Upper lobe of right lung (tissue), 1 donor: ENCODE measurements at regions not wholly inside any gene's neighbourhood (a gene's known extent, or its start where the extent isn't known, plus 50 kb on each side); places are given as distances from the start of the nearest gene placed in this dataset.

Experiments used
- ATAC-seq: fragments of 200-7000 bp; cut with Tn5 transposase; one replicate; pipeline ENCODE4 v1.9.1; 2020; ENCODE audit warnings: mild to moderate bottlenecking, moderate library complexity
- DNase-seq: peaks from one replicate; pipeline ENCODE4 v3.0.0-alpha.2; 2020
- H3K27ac ChIP-seq: fragments of 200-600 bp; one replicate; pipeline ENCODE4 v1.8.0; 2022
- H3K27me3 ChIP-seq: fragments of 200-600 bp; one replicate; pipeline ENCODE4 v1.8.0; 2022; ENCODE audit warnings: mild to moderate bottlenecking
- H3K36me3 ChIP-seq: fragments of 200-600 bp; one replicate; pipeline ENCODE4 v1.8.0; 2022
- H3K4me1 ChIP-seq: fragments of 200-600 bp; one replicate; pipeline ENCODE4 v1.8.0; 2022
- H3K4me3 ChIP-seq: fragments of 200-600 bp; one replicate; pipeline ENCODE4 v1.8.0; 2022; ENCODE audit warnings: mild to moderate bottlenecking
- H3K9me3 ChIP-seq: fragments of 200-600 bp; one replicate; pipeline ENCODE4 v1.8.0; 2022
- CTCF ChIP-seq: fragments of 200-600 bp; IDR thresholded peaks from one replicate; pipeline ENCODE4 v1.8.0; 2022; ENCODE audit warnings: antibody characterized with exemption
- intact Hi-C: fragments of 100-400 bp; cut with DNase I; formaldehyde crosslinking; loops from one replicate; pipeline ENCODE4 v1.11.0; 2022
- donor health status: DM: no; HTN: yes; CAD: no; lungs with severe emphysema.

GRCh38 chr1:55339681-55340080, 124.5 kb upstream of the USP24 start:
- ATAC-seq, result no peak
- intact Hi-C loops, result no loop called here
- no peaks in the 10 kb centered on the region for H3K9me3 ChIP-seq
- DNase-seq, result no peak
- H3K27ac ChIP-seq, result no peak overlapping the region
- H3K4me3 ChIP-seq, result no peak overlapping the region
- no peak for TF ChIP-seq CTCF
- H3K4me1 ChIP-seq, result no peaks in the 10 kb centered on the region
- no peaks in the 10 kb centered on the region for H3K27me3 ChIP-seq
- H3K36me3 ChIP-seq, result no peaks in the 10 kb centered on the region

- H3K27ac ChIP-seq, result no peak overlapping the region
- no peaks in the 10 kb centered on the region for H3K9me3 ChIP-seq
- no peaks in the 10 kb centered on the region for H3K4me1 ChIP-seq
- DNase-seq (no peak), ATAC-seq (no peak)
- intact Hi-C loops, result no loop called here
- H3K4me3 ChIP-seq, result no peak overlapping the region
- H3K36me3 ChIP-seq, result no peaks in the 10 kb centered on the region
- no peak for TF ChIP-seq CTCF
- no peaks in the 10 kb centered on the region for H3K27me3 ChIP-seq
Measured at GRCh38 chr1:55338448-55338820, 123.3 kb upstream of the USP24 start.

- no peak for DNase-seq
- no peaks in the 10 kb centered on the region for H3K4me1 ChIP-seq
- no peaks in the 10 kb centered on the region for H3K9me3 ChIP-seq
- H3K27me3 ChIP-seq, result no peaks in the 10 kb centered on the region
- ATAC-seq, result peak; percentile 69
- peak; percentile 51 for TF ChIP-seq CTCF
- intact Hi-C loops, result no loop called here
- H3K36me3 ChIP-seq, result no peaks in the 10 kb centered on the region
- H3K4me3 ChIP-seq, result no peak overlapping the region
- no peak overlapping the region for H3K27ac ChIP-seq
Measured at GRCh38 chr1:55337801-55338447, 122.8 kb upstream of the USP24 start.

- ATAC-seq (no peak), DNase-seq (no peak)
- Histone ChIP-seq H3K9me3 (no peaks in the 10 kb centered on the region), H3K27ac (no peak overlapping the region), H3K36me3 (no peaks in the 10 kb centered on the region), H3K4me1 (no peaks in the 10 kb centered on the region), H3K4me3 (no peak overlapping the region), H3K27me3 (no peaks in the 10 kb centered on the region)
- intact Hi-C loops, result no loop called here
- no peak for TF ChIP-seq CTCF
Measured at GRCh38 chr1:55334797-55335196, 119.6 kb upstream of the USP24 start.

GRCh38 chr1:55334160-55334559, 119.0 kb upstream of the USP24 start:
- H3K4me3 ChIP-seq, result no peak overlapping the region
- no peaks in the 10 kb centered on the region for H3K27me3 ChIP-seq
- intact Hi-C loops, result no loop called here
- no peak for TF ChIP-seq CTCF
- H3K27ac ChIP-seq, result no peak overlapping the region
- DNase-seq (no peak), ATAC-seq (no peak)
- H3K36me3 ChIP-seq, result no peaks in the 10 kb centered on the region
- no peaks in the 10 kb centered on the region for H3K9me3 ChIP-seq
- H3K4me1 ChIP-seq, result no peaks in the 10 kb centered on the region

GRCh38 chr1:55333461-55333860, 118.3 kb upstream of the USP24 start:
- Histone ChIP-seq H3K4me3 (no peak overlapping the region), H3K9me3 (no peaks in the 10 kb centered on the region), H3K27ac (no peak overlapping the region), H3K4me1 (no peaks in the 10 kb centered on the region), H3K36me3 (no peaks in the 10 kb centered on the region), H3K27me3 (no peaks in the 10 kb centered on the region)
- intact Hi-C loops, result no loop called here
- no peak for TF ChIP-seq CTCF
- no peak for DNase-seq
- no peak for ATAC-seq
